HL-60 (cell line): ENCODE measurements at regions not wholly inside any gene's neighbourhood (a gene's known extent, or its start where the extent isn't known, plus 50 kb on each side); places are given as distances from the start of the nearest gene placed in this dataset.

Source experiments
- DNase-seq, 2 experiments: peaks; one replicate each; pipeline ENCODE4 v3.0.0-alpha.2; 2010 to 2020; ENCODE audit warnings: low read depth in 1 of 2, low spot score in 1 of 2
- H3K27ac ChIP-seq: fragments of 250-450 bp; sonication (Bioruptor Pico); replicated peaks from 2 replicates; pipeline ENCODE4 v1.5.1; 2020; ENCODE audit warnings: mild to moderate bottlenecking, moderate library complexity
- H3K27me3 ChIP-seq: fragments of 250-450 bp; sonication (Bioruptor Pico); 2 replicates; pipeline ENCODE4 v1.5.1; 2021; ENCODE audit warnings: mild to moderate bottlenecking, moderate library complexity; ENCODE audit not compliant: insufficient read depth, poor library complexity, severe bottlenecking
- H3K4me3 ChIP-seq: replicated peaks from 2 replicates; pipeline ENCODE4 v1.5.1; 2011; ENCODE audit warnings: mild to moderate bottlenecking, control low read depth, low read length; ENCODE audit not compliant: insufficient read depth
- GABPA ChIP-seq: IDR thresholded peaks from 2 replicates; pipeline ENCODE4 v1.6.1; 2012; ENCODE audit warnings: low read depth
- POLR2AphosphoS5 ChIP-seq: IDR thresholded peaks from 2 replicates; pipeline ENCODE4 v1.6.1; 2012; ENCODE audit warnings: low read depth
- SPI1 ChIP-seq: IDR thresholded peaks from 2 replicates; pipeline ENCODE4 v1.6.1; 2012; ENCODE audit warnings: low read depth, mild to moderate bottlenecking, borderline replicate concordance
- TF ChIP-seq, protein P1 (sequence below): IDR thresholded peaks from one replicate; pipeline ENCODE4 v1.5.1; 2011; ENCODE audit warnings: low read length, control low read depth, inconsistent platforms; ENCODE audit not compliant: insufficient read depth
- TF ChIP-seq, protein P2 (sequence below): IDR thresholded peaks from 2 replicates; pipeline ENCODE4 v1.6.1; 2012; ENCODE audit warnings: low read depth; ENCODE audit not compliant: insufficient replicate concordance

DNA sequence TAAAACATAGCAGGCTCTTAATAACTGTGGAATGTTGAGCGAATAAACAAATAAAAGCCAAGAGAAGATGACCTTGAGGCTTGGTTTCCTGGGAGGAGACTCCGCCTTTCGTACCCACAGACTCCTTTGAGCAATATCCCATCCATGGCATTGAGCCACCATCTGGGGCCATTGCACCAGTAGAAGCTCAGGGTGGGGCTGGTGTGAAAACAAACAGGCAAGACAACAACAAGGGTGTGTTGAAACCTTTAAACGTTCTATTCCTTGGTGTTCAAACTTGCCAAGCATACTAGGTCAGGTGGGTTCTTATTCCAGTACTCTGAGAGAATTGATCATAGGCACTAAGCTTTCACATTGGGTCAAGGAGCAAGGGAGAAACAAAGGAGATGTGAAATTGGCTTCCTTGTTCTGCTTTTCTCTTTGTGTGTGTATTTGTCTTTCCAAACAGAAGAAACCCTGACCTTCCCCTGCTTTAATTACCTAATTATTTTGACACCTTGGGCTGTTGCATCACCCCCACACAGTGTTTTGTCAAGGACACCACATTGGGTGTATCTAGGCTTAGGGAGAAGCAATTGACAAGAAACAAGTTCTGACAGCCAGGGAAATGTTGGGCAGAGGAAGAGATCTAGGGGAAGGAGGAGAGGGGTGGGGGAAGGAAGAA, 105.1 kb upstream of the BCL6 start:
- Histone ChIP-seq H3K27me3 (no peaks in the 10 kb centered on the region), H3K27ac (peak overlapping the region; percentile 83), H3K4me3 (no peak overlapping the region)
- peak; percentile 43; the same call in 1 of the 2 replicates for TF ChIP-seq POLR2AphosphoS5
- TF ChIP-seq GABPA = no peak
- peak; percentile 86 to 94 for DNase-seq

DNA sequence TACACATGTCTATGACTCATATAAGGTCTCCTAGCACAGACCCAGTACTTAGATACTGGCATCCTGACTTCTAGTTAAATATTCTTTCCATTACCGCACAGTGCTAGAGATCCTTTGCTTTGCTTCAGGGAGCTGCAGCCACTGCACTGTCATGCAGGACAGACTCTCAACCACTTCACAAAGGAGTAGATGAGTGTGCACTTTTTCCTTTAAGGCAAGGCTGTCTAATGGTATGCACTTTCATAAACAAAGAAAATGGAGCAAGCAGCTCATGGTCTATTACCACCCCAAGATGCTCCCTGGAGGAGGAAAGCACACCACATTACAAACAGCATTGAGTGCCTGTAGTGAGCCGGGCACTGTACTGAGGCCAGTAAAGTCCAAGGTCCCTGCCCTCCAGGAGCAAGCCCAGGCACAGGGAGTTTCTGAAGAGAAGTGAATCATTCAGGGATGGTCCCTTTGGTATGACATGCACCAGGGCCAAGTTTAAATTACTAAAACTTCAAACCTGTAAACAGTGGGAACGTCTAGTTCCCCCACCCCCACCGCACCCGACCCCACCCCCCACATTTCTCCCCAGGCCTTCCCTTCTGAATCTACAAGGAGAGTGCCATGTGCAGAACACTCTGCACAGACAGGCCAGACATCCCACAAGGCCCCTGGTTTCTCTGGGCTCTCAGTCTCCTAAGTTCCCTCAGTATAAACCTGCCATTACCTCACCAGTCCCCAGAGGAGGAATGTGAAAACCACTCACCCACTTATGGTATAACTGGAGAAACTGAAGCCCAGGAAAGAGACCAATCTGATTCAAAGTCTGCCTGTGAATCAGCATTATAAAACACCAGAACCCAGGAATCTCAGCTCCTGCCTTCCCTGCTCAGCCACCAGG, 107.8 kb upstream of the BCL6 start:
- no peak overlapping the region for H3K27ac ChIP-seq
- no peak overlapping the region for H3K4me3 ChIP-seq
- no peak for DNase-seq
- H3K27me3 ChIP-seq = no peaks in the 10 kb centered on the region
- TF ChIP-seq GABPA (no peak), POLR2AphosphoS5 (no peak), SPI1 (no peak)
- TF ChIP-seq, protein P1, sequence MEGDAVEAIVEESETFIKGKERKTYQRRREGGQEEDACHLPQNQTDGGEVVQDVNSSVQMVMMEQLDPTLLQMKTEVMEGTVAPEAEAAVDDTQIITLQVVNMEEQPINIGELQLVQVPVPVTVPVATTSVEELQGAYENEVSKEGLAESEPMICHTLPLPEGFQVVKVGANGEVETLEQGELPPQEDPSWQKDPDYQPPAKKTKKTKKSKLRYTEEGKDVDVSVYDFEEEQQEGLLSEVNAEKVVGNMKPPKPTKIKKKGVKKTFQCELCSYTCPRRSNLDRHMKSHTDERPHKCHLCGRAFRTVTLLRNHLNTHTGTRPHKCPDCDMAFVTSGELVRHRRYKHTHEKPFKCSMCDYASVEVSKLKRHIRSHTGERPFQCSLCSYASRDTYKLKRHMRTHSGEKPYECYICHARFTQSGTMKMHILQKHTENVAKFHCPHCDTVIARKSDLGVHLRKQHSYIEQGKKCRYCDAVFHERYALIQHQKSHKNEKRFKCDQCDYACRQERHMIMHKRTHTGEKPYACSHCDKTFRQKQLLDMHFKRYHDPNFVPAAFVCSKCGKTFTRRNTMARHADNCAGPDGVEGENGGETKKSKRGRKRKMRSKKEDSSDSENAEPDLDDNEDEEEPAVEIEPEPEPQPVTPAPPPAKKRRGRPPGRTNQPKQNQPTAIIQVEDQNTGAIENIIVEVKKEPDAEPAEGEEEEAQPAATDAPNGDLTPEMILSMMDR = no peak
- TF ChIP-seq, protein P2, sequence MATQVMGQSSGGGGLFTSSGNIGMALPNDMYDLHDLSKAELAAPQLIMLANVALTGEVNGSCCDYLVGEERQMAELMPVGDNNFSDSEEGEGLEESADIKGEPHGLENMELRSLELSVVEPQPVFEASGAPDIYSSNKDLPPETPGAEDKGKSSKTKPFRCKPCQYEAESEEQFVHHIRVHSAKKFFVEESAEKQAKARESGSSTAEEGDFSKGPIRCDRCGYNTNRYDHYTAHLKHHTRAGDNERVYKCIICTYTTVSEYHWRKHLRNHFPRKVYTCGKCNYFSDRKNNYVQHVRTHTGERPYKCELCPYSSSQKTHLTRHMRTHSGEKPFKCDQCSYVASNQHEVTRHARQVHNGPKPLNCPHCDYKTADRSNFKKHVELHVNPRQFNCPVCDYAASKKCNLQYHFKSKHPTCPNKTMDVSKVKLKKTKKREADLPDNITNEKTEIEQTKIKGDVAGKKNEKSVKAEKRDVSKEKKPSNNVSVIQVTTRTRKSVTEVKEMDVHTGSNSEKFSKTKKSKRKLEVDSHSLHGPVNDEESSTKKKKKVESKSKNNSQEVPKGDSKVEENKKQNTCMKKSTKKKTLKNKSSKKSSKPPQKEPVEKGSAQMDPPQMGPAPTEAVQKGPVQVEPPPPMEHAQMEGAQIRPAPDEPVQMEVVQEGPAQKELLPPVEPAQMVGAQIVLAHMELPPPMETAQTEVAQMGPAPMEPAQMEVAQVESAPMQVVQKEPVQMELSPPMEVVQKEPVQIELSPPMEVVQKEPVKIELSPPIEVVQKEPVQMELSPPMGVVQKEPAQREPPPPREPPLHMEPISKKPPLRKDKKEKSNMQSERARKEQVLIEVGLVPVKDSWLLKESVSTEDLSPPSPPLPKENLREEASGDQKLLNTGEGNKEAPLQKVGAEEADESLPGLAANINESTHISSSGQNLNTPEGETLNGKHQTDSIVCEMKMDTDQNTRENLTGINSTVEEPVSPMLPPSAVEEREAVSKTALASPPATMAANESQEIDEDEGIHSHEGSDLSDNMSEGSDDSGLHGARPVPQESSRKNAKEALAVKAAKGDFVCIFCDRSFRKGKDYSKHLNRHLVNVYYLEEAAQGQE = no peak

DNA sequence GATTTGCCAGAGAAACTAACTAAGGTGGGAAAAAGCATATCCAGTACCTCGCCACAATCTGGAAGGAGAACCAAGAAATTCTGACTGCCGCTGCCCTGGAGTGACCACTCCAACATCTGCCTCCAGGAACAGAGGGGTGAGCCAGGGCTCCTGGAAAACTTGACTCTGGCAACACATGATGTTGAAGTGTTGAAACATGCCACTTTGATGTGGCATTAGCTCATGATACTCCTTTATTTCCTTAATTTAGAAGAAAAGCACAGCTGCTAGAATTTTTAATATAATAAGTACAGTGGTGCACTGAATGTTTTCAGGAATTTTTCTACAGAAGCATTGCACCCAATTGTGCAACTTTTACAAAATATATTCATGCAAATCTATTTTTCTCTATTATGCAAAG, 109.9 kb upstream of the BCL6 start:
- DNase-seq = no peak
- Histone ChIP-seq H3K4me3 (no peak overlapping the region), H3K27me3 (no peaks in the 10 kb centered on the region), H3K27ac (no peak overlapping the region)
- TF ChIP-seq, protein P1 = no peak
- no peak for TF ChIP-seq POLR2AphosphoS5
- TF ChIP-seq GABPA = no peak
- TF ChIP-seq SPI1 = no peak
- TF ChIP-seq, protein P2 = no peak

DNA sequence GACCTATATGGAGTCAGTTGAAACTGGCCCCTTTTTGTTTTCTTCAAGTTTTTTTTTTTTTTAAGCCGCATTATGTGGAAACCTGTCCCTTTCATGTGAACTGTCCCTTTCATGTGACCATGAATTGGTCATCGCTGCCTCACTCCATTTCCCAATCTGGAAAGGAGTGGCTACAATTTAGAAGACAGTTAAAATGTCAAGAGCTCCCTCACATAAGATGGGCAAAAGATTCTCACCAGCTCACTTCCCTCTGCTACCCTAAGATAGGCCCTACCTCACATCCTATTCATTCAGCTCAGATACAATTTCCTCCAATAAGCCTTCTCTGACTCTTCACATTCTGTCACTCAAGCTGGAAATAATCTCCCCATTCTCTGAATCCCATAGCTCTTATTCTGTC, 111.3 kb upstream of the BCL6 start:
- no peaks in the 10 kb centered on the region for H3K27me3 ChIP-seq
- no peak overlapping the region for H3K4me3 ChIP-seq
- TF ChIP-seq, protein P2 = no peak
- TF ChIP-seq, protein P1 = no peak
- TF ChIP-seq SPI1 (no peak), GABPA (no peak), POLR2AphosphoS5 (no peak)
- DNase-seq = peak in 1 of 2 experiments; percentile 29
- H3K27ac ChIP-seq = no peak overlapping the region
